HAP-1 (cell line): ENCODE measurements at regions not wholly inside any gene's neighbourhood (a gene's known extent, or its start where the extent isn't known, plus 50 kb on each side); places are given as distances from the start of the nearest gene placed in this dataset.

Experiments
- DNase-seq, 2 experiments: peaks; one replicate each; pipeline ENCODE4 v3.0.0-alpha.2; 2016 to 2020; ENCODE audit warnings: low spot score in 2 of 2
- H3K27me3 ChIP-seq: fragments of 250-450 bp; sonication (Bioruptor Pico); 2 replicates; pipeline ENCODE4 v1.5.1; 2020; ENCODE audit warnings: low read depth, mild to moderate bottlenecking, moderate library complexity
- H3K36me3 ChIP-seq: fragments of 250-450 bp; sonication (Bioruptor Pico); replicated peaks from 2 replicates; pipeline ENCODE4 v1.5.1; 2020; ENCODE audit warnings: mild to moderate bottlenecking
- H3K4me1 ChIP-seq: fragments of 250-450 bp; sonication (Bioruptor Pico); 2 replicates; pipeline ENCODE4 v1.5.1; 2020; ENCODE audit warnings: mild to moderate bottlenecking
- H3K4me3 ChIP-seq: fragments of 250-450 bp; sonication (Bioruptor Pico); 2 replicates; pipeline ENCODE4 v1.5.1; 2020; ENCODE audit warnings: mild to moderate bottlenecking, moderate library complexity
- H3K9me3 ChIP-seq: fragments of 250-450 bp; sonication (Bioruptor Pico); 2 replicates; pipeline ENCODE4 v1.5.1; 2020; ENCODE audit warnings: mild to moderate bottlenecking, moderate library complexity
- in situ Hi-C: fragments of 300-500 bp; cut with MboI; formaldehyde crosslinking; loops from 3 replicates; pipeline ENCODE4 v1.14.3; 2020; ENCODE audit warnings: low sequenced_read_pairs, inconsistent platforms, mixed read lengths

GRCh38 chr4:31575504-31575903, 855.3 kb downstream of the PCDH7 start:
- Histone ChIP-seq H3K9me3 (no peaks in the 10 kb centered on the region), H3K4me3 (no peak overlapping the region), H3K27me3 (no peaks in the 10 kb centered on the region), H3K36me3 (no peaks in the 10 kb centered on the region), H3K4me1 (no peaks in the 10 kb centered on the region; the same call in 1 of the 2 replicates)
- peak; percentile 62 to 64 for DNase-seq
- in situ Hi-C loops = no loop called here

GRCh38 chr4:31580843-31581242, 860.7 kb downstream of the PCDH7 start:
- no peak for DNase-seq
- in situ Hi-C loops = no loop called here
- no peaks in the 10 kb centered on the region for H3K9me3 ChIP-seq
- H3K36me3 ChIP-seq = no peaks in the 10 kb centered on the region
- no peaks in the 10 kb centered on the region for H3K27me3 ChIP-seq
- no peaks in the 10 kb centered on the region; the same call in 1 of the 2 replicates for H3K4me1 ChIP-seq
- no peak overlapping the region for H3K4me3 ChIP-seq

GRCh38 chr4:31585503-31585902, 865.3 kb downstream of the PCDH7 start:
- Histone ChIP-seq H3K27me3 (no peaks in the 10 kb centered on the region), H3K4me1 (no peaks in the 10 kb centered on the region), H3K9me3 (no peaks in the 10 kb centered on the region), H3K4me3 (no peak overlapping the region), H3K36me3 (no peaks in the 10 kb centered on the region)
- in situ Hi-C loops = no loop called here
- DNase-seq = no peak

GRCh38 chr4:31592293-31592692, 872.1 kb downstream of the PCDH7 start:
- Histone ChIP-seq H3K4me1 (no peaks in the 10 kb centered on the region), H3K9me3 (no peaks in the 10 kb centered on the region), H3K4me3 (no peak overlapping the region), H3K27me3 (no peaks in the 10 kb centered on the region), H3K36me3 (no peaks in the 10 kb centered on the region)
- in situ Hi-C loops = no loop called here
- DNase-seq = no peak

GRCh38 chr4:31595496-31595895, 875.3 kb downstream of the PCDH7 start:
- H3K4me1 ChIP-seq = no peaks in the 10 kb centered on the region
- no peaks in the 10 kb centered on the region for H3K27me3 ChIP-seq
- H3K4me3 ChIP-seq = no peak overlapping the region
- DNase-seq = no peak
- in situ Hi-C loops = no loop called here
- no peaks in the 10 kb centered on the region for H3K9me3 ChIP-seq
- no peaks in the 10 kb centered on the region for H3K36me3 ChIP-seq

GRCh38 chr4:31598639-31599038, 878.5 kb downstream of the PCDH7 start:
- H3K4me1 ChIP-seq = no peaks in the 10 kb centered on the region
- no peaks in the 10 kb centered on the region for H3K36me3 ChIP-seq
- H3K4me3 ChIP-seq = no peak overlapping the region
- no peak for DNase-seq
- in situ Hi-C loops = no loop called here
- no peaks in the 10 kb centered on the region for H3K27me3 ChIP-seq
- H3K9me3 ChIP-seq = no peaks in the 10 kb centered on the region

GRCh38 chr4:31601793-31602192, 881.6 kb downstream of the PCDH7 start:
- no peak overlapping the region for H3K4me3 ChIP-seq
- no peak for DNase-seq
- H3K36me3 ChIP-seq = no peaks in the 10 kb centered on the region
- H3K9me3 ChIP-seq = no peaks in the 10 kb centered on the region
- in situ Hi-C loops = no loop called here
- H3K27me3 ChIP-seq = no peaks in the 10 kb centered on the region
- H3K4me1 ChIP-seq = no peaks in the 10 kb centered on the region

- H3K9me3 ChIP-seq = no peaks in the 10 kb centered on the region
- H3K4me3 ChIP-seq = no peak overlapping the region
- in situ Hi-C loops = no loop called here
- no peak for DNase-seq
- H3K4me1 ChIP-seq = no peaks in the 10 kb centered on the region
- H3K36me3 ChIP-seq = no peaks in the 10 kb centered on the region
- no peaks in the 10 kb centered on the region for H3K27me3 ChIP-seq
Measured at GRCh38 chr4:31613946-31614623, 893.9 kb downstream of the PCDH7 start.

- H3K27me3 ChIP-seq = no peaks in the 10 kb centered on the region
- in situ Hi-C loops = no loop called here
Measured at GRCh38 chr4:31617667-31618066, 897.5 kb downstream of the PCDH7 start.

GRCh38 chr4:31620476-31620875, 900.3 kb downstream of the PCDH7 start:
- in situ Hi-C loops = no loop called here
- Histone ChIP-seq H3K36me3 (no peaks in the 10 kb centered on the region), H3K4me1 (no peaks in the 10 kb centered on the region), H3K4me3 (no peak overlapping the region), H3K9me3 (no peaks in the 10 kb centered on the region), H3K27me3 (no peaks in the 10 kb centered on the region)
- DNase-seq = no peak

More at GRCh38 chr4:31617667-31618066, 897.5 kb downstream of the PCDH7 start:
- H3K36me3 ChIP-seq = no peaks in the 10 kb centered on the region
- no peak overlapping the region for H3K4me3 ChIP-seq
- H3K4me1 ChIP-seq = no peaks in the 10 kb centered on the region
- DNase-seq = no peak
- H3K9me3 ChIP-seq = no peaks in the 10 kb centered on the region

GRCh38 chr4:31645236-31645635, 925.1 kb downstream of the PCDH7 start:
- Histone ChIP-seq H3K27me3 (no peaks in the 10 kb centered on the region), H3K4me1 (no peaks in the 10 kb centered on the region), H3K4me3 (no peak overlapping the region), H3K9me3 (no peaks in the 10 kb centered on the region), H3K36me3 (no peaks in the 10 kb centered on the region)
- in situ Hi-C loops = no loop called here
- DNase-seq = no peak

GRCh38 chr4:31647786-31648185, 927.6 kb downstream of the PCDH7 start:
- H3K4me3 ChIP-seq = no peak overlapping the region
- in situ Hi-C loops = no loop called here
- no peak for DNase-seq
- no peaks in the 10 kb centered on the region for H3K36me3 ChIP-seq
- no peaks in the 10 kb centered on the region for H3K27me3 ChIP-seq
- no peaks in the 10 kb centered on the region for H3K9me3 ChIP-seq
- no peaks in the 10 kb centered on the region for H3K4me1 ChIP-seq

GRCh38 chr4:31649878-31650277, 929.7 kb downstream of the PCDH7 start:
- in situ Hi-C loops = no loop called here
- H3K9me3 ChIP-seq = no peaks in the 10 kb centered on the region
- H3K27me3 ChIP-seq = no peaks in the 10 kb centered on the region
- H3K4me3 ChIP-seq = no peak overlapping the region
- no peaks in the 10 kb centered on the region for H3K36me3 ChIP-seq
- no peaks in the 10 kb centered on the region for H3K4me1 ChIP-seq
- no peak for DNase-seq

- DNase-seq = no peak
- in situ Hi-C loops = no loop called here
- no peaks in the 10 kb centered on the region for H3K9me3 ChIP-seq
- no peak overlapping the region for H3K4me3 ChIP-seq
- no peaks in the 10 kb centered on the region for H3K4me1 ChIP-seq
- H3K36me3 ChIP-seq = no peaks in the 10 kb centered on the region
- no peaks in the 10 kb centered on the region for H3K27me3 ChIP-seq
Measured at GRCh38 chr4:31651541-31651940, 931.4 kb downstream of the PCDH7 start.

GRCh38 chr4:31655328-31655727, 935.2 kb downstream of the PCDH7 start:
- no peaks in the 10 kb centered on the region for H3K9me3 ChIP-seq
- no peak for DNase-seq
- no peak overlapping the region for H3K4me3 ChIP-seq
- H3K27me3 ChIP-seq = no peaks in the 10 kb centered on the region
- in situ Hi-C loops = no loop called here
- no peaks in the 10 kb centered on the region for H3K4me1 ChIP-seq
- H3K36me3 ChIP-seq = no peaks in the 10 kb centered on the region
